ENCODE measurements at regions not wholly inside any gene's neighbourhood (a gene's known extent, or its start where the extent isn't known, plus 50 kb on each side); places are given as distances from the start of the nearest gene placed in this dataset.
"Not testable (repeated sequence)": the region's sequence is repeated elsewhere in the genome, so short reads cannot be mapped to it uniquely, and the experiment has no call there.

DNA sequence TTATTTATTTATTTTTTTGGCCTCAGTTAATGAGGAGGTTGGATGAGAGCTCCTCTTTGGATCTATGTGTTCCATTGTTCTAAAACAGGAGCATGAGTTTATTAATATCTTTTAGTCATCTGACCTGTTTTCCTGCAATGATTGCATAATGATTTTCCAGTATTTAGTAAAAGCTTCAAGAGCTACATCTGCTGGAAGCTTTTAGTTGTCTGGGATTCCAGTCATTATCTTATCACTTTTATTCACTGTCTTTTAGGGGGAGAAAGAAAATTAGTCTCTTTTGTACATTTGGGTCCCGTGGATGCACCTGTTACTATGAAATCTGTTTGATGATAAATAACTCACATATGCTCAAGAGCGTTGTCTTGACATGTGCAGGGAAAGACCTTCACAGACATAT, 1270.0 kb downstream of the ROBO1 start:
- Histone ChIP-seq H3K4me3 (no peak overlapping the region), H3K4me1 (no peaks in the 10 kb centered on the region), H3K36me3 (no peaks in the 10 kb centered on the region), H3K9me3 (no peaks in the 10 kb centered on the region), H3K27me3 (no peaks in the 10 kb centered on the region), H3K27ac (no peak overlapping the region)
- DNase-seq = no peak
- no peak for TF ChIP-seq POLR2A (IDR thresholded peaks at IDR 0.05)
- TF ChIP-seq, protein P1, sequence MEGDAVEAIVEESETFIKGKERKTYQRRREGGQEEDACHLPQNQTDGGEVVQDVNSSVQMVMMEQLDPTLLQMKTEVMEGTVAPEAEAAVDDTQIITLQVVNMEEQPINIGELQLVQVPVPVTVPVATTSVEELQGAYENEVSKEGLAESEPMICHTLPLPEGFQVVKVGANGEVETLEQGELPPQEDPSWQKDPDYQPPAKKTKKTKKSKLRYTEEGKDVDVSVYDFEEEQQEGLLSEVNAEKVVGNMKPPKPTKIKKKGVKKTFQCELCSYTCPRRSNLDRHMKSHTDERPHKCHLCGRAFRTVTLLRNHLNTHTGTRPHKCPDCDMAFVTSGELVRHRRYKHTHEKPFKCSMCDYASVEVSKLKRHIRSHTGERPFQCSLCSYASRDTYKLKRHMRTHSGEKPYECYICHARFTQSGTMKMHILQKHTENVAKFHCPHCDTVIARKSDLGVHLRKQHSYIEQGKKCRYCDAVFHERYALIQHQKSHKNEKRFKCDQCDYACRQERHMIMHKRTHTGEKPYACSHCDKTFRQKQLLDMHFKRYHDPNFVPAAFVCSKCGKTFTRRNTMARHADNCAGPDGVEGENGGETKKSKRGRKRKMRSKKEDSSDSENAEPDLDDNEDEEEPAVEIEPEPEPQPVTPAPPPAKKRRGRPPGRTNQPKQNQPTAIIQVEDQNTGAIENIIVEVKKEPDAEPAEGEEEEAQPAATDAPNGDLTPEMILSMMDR (IDR thresholded peaks at IDR 0.05) = no peak

DNA sequence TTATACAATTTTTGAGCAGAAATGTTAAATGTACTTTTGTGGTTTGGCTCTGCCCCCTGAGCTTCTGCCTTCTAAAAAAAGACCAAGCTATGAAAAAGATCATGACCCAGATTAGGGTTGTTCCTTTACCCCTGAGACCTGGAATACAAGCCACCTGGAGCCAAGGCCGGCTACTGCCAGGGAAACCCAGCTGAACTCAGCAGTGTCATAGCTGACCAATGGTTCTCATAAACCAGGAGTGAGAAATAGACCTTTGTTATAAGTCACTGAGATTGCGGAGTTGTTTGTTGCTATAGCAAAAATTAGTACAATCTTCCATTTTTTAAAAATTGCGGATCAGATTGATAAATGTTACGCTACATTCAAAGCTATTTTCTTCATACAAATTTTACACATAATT, 1261.7 kb downstream of the ROBO1 start:
- no peak for TF ChIP-seq POLR2A (IDR thresholded peaks at IDR 0.05)
- TF ChIP-seq, protein P1 (IDR thresholded peaks at IDR 0.05) = no peak
- DNase-seq = no peak
- Histone ChIP-seq H3K27me3 (no peaks in the 10 kb centered on the region), H3K36me3 (no peaks in the 10 kb centered on the region), H3K4me3 (no peak overlapping the region), H3K4me1 (no peaks in the 10 kb centered on the region), H3K27ac (no peak overlapping the region), H3K9me3 (no peaks in the 10 kb centered on the region)

DNA sequence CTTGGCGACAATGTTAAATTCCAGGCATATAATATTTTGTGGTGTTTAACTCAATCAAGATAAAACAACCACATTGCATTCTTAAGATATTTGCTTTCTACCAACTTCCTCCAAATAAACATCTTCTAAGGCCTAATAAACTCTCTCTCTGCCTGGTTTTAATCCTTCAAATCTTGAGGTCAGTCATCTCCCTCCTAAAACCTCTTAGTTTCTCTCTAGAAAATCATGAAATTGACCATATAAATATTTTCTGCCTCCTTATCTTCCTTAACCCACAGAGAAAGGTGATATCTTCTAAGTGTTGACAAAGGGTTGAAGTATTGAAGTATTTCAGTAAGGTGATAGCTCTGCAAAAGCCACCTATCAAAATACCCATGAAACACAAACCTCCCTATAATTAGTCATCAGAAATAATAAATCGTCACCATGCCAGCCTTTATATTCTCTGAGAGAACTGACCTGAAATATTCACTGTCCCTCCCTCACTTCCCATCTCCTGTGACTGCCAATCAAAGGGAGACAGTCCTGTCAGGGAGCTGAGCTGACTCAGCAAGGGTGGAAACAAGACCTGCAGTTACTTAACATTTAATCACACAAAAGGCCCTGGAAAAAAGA, 1261.1 kb downstream of the ROBO1 start:
- Histone ChIP-seq H3K4me1 (no peaks in the 10 kb centered on the region), H3K4me3 (no peak overlapping the region), H3K27ac (no peak overlapping the region), H3K27me3 (no peaks in the 10 kb centered on the region), H3K36me3 (no peaks in the 10 kb centered on the region), H3K9me3 (no peaks in the 10 kb centered on the region)
- no peak for DNase-seq
- TF ChIP-seq, protein P1 (IDR thresholded peaks at IDR 0.05) = no peak
- TF ChIP-seq POLR2A (IDR thresholded peaks at IDR 0.05) = no peak

DNA sequence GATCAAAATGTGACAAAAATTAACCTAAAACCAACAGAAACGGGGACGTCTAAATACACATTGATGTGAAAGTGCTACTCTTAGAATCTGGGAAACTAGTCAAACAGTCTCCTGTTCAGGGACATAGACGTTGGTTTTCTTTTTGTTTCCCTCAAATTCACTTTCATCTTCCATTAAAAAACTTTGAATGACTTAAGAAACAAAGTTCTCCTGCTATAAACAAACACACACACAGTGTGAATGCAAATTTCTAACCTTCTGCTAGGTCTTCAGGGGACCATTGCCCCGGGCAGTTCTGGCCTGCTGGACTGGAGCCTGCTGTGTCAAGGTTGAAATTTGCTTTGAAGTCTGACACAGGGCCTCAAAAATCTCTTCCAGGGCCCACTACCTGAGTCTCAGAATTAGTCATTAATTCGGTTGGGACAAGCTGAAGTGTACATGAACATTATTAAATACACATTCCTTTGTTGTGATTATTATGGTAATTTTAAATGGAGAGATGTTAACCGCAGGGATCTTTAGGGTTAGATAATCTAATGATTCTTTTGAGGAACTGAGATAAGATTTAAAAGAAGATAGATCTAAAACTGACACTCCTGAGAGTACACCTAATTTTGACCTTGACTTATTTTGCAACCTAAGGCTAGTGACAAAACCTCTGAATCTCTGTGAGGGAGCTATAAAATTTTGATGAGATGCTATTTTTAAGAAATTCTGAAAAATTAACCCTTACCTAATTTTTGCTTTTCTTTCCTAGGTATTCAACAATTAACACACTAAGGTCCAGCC, 1260.4 kb downstream of the ROBO1 start:
- TF ChIP-seq, protein P1 (IDR thresholded peaks at IDR 0.05) = no peak
- no peak for TF ChIP-seq POLR2A (IDR thresholded peaks at IDR 0.05)
- no peaks in the 10 kb centered on the region for H3K27me3 ChIP-seq

DNA sequence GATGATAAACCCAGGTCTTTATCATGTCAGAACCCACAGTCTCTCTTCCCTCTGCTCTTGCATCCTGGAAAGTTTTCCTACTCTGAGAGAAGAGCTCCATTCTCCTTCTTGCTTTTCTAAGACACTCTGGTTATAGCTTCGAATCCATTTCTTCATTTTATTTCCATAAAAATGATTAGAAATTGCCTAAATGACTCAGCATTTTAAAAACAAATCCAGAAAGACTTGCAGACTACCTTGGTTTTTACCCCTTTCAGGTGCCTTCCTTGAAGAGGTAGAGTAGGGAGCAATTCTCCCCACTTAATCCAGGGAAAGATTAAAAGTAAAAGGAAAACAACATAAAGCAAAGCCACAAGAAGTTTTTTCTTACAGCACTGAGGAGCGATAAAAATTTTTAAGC, 1256.0 kb downstream of the ROBO1 start:
- TF ChIP-seq, protein P1 (IDR thresholded peaks at IDR 0.05) = no peak
- no peak for TF ChIP-seq POLR2A (IDR thresholded peaks at IDR 0.05)
- no peak overlapping the region for H3K27ac ChIP-seq
- no peaks in the 10 kb centered on the region for H3K9me3 ChIP-seq

More for the DNA sequence above, 1260.4 kb downstream of the ROBO1 start:
- no peaks in the 10 kb centered on the region for H3K36me3 ChIP-seq
- DNase-seq = no peak
- H3K4me3 ChIP-seq = no peak overlapping the region
- no peak overlapping the region for H3K27ac ChIP-seq
- H3K4me1 ChIP-seq = no peaks in the 10 kb centered on the region
- H3K9me3 ChIP-seq = no peaks in the 10 kb centered on the region

DNA sequence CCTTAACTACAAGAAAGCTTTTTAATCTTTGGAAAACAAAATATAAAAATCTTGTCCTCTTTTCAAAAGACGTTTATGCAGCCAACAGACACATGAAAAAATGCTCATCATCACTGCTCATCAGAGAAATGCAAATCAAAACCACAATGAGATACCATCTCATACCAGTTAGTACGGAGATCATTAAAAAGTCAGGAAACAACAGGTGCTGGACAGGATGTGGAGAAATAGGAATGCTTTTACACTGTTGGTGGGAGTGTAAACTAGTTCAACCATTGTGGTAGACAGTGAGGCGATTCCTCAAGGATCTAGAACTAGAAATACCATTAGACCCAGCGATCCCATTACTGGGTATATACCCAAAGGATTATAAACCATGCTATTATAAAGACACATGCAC, 1255.0 kb downstream of the ROBO1 start:
- H3K9me3 ChIP-seq, H3K27ac ChIP-seq, H3K4me3 ChIP-seq, H3K27me3 ChIP-seq, DNase-seq, H3K4me1 ChIP-seq, H3K36me3 ChIP-seq: not testable (repeated sequence)

More for the DNA sequence above, 1256.0 kb downstream of the ROBO1 start:
- no peaks in the 10 kb centered on the region for H3K27me3 ChIP-seq
- H3K4me3 ChIP-seq = no peak overlapping the region
- H3K36me3 ChIP-seq = no peaks in the 10 kb centered on the region
- no peak for DNase-seq
- H3K4me1 ChIP-seq = no peaks in the 10 kb centered on the region

All from Peyer's patch (tissue), 4 donors.